ENCODE measurements at regions not wholly inside any gene's neighbourhood (a gene's known extent, or its start where the extent isn't known, plus 50 kb on each side); places are given as distances from the start of the nearest gene placed in this dataset.

DNA sequence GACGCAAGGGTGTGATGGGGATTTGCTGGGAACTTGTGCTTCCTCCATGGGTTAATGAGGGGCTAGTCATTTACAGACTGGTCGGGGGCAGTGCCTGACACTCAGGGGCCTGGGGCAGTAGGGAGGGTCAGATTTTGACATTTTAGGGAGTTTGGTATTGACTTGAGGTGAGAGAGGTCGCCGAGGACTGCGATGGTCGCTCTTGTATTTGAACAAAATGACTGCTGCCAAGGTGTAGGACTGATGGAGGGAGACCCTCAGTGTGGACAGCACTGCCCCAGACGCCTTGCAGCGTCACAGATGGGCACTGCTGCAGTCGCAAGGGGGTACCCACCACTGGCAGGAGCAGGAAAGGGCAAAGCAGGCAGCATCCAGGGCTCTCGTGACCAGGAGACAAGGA, 182.9 kb downstream of the RTP5 start:
- DNase-seq (ENCODE audit: low read depth, low spot score) (no peak), ATAC-seq (no peak)
- Histone ChIP-seq H3K9me2 (ENCODE audit: insufficient read depth) (no peaks in the 10 kb centered on the region), H3K4me1 (ENCODE audit: control insufficient read depth in 1 of 2, insufficient read depth in 2 of 2, low read length in 2 of 2) (no peaks in the 10 kb centered on the region), H3K4me3 (replicated peaks in 1 of 2; ENCODE audit: low read depth in 1 of 2, low read length in 2 of 2) (no peak overlapping the region), H3K79me2 (ENCODE audit: insufficient read depth, low read length) (no peaks in the 10 kb centered on the region), H3K4me2 (ENCODE audit: low read length) (no peak overlapping the region), H3K36me3 (ENCODE audit: control insufficient read depth in 1 of 2, insufficient read depth in 2 of 2, low read length in 2 of 2) (no peaks in the 10 kb centered on the region), H3K9ac (ENCODE audit: low read length) (no peak overlapping the region), H3K9me3 (ENCODE audit: control insufficient read depth in 1 of 2, insufficient read depth in 1 of 2, low read depth in 1 of 2, low read length in 2 of 2) (no peaks in the 10 kb centered on the region), H2AFZ (ENCODE audit: low read depth, low read length, poor library complexity, severe bottlenecking) (no peak overlapping the region), H3K27me3 (ENCODE audit: insufficient read depth, low read length) (peaks cover 16% of the 10 kb centered on the region), H3K27ac (ENCODE audit: low read depth, low read length) (no peak overlapping the region), H4K20me1 (ENCODE audit: insufficient read depth) (no peaks in the 10 kb centered on the region)
- no TSS peak for BruUV-seq (replicated peaks)
- intact Hi-C loops (cut with micrococcal nuclease): no loop called here
- TF ChIP-seq CBX3 (IDR thresholded peaks at IDR 0.05; ENCODE audit: low read depth) (no peak), SP1 (IDR thresholded peaks at IDR 0.05; ENCODE audit: low read depth) (no peak), EGR1 (IDR thresholded peaks at IDR 0.05; ENCODE audit: low read depth) (no peak), EZH2 (IDR thresholded peaks at IDR 0.05) (no peak), YY1 (IDR thresholded peaks at IDR 0.05; ENCODE audit: extremely low read depth, insufficient replicate concordance, low read depth, low read length) (no peak), POLR2AphosphoS5 (IDR thresholded peaks at IDR 0.05; ENCODE audit: low read depth, low read length) (no peak), POLR2A (IDR thresholded peaks at IDR 0.05; ENCODE audit: borderline replicate concordance, extremely low read depth, insufficient read depth, insufficient read length) (no peak)
- TF ChIP-seq, protein P1, sequence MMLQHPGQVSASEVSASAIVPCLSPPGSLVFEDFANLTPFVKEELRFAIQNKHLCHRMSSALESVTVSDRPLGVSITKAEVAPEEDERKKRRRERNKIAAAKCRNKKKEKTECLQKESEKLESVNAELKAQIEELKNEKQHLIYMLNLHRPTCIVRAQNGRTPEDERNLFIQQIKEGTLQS (IDR thresholded peaks at IDR 0.05): no peak
- TF ChIP-seq, protein P2, sequence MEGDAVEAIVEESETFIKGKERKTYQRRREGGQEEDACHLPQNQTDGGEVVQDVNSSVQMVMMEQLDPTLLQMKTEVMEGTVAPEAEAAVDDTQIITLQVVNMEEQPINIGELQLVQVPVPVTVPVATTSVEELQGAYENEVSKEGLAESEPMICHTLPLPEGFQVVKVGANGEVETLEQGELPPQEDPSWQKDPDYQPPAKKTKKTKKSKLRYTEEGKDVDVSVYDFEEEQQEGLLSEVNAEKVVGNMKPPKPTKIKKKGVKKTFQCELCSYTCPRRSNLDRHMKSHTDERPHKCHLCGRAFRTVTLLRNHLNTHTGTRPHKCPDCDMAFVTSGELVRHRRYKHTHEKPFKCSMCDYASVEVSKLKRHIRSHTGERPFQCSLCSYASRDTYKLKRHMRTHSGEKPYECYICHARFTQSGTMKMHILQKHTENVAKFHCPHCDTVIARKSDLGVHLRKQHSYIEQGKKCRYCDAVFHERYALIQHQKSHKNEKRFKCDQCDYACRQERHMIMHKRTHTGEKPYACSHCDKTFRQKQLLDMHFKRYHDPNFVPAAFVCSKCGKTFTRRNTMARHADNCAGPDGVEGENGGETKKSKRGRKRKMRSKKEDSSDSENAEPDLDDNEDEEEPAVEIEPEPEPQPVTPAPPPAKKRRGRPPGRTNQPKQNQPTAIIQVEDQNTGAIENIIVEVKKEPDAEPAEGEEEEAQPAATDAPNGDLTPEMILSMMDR (IDR thresholded peaks at IDR 0.05 in 2 of 3, conservative IDR thresholded peaks at IDR 0.05 in 1 of 3; ENCODE audit: borderline replicate concordance in 1 of 3, insufficient read depth in 1 of 3, low read depth in 2 of 3, low read length in 2 of 3): no peak
- TF ChIP-seq, protein P3, sequence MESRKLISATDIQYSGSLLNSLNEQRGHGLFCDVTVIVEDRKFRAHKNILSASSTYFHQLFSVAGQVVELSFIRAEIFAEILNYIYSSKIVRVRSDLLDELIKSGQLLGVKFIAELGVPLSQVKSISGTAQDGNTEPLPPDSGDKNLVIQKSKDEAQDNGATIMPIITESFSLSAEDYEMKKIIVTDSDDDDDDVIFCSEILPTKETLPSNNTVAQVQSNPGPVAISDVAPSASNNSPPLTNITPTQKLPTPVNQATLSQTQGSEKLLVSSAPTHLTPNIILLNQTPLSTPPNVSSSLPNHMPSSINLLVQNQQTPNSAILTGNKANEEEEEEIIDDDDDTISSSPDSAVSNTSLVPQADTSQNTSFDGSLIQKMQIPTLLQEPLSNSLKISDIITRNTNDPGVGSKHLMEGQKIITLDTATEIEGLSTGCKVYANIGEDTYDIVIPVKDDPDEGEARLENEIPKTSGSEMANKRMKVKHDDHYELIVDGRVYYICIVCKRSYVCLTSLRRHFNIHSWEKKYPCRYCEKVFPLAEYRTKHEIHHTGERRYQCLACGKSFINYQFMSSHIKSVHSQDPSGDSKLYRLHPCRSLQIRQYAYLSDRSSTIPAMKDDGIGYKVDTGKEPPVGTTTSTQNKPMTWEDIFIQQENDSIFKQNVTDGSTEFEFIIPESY (IDR thresholded peaks at IDR 0.05; ENCODE audit: extremely low read depth, insufficient replicate concordance, low read length): no peak
- CTCF ChIA-PET: no interaction called here
- RAD21 ChIA-PET (ENCODE audit: low non-redundant PET in 1 of 2, low total read pairs in 2 of 2, uncharacterized antibody in 2 of 2, unreplicated experiment in 2 of 2): no interaction called here
- POLR2A ChIA-PET: no interaction called here
